Loucy (cell line): ENCODE measurements at regions not wholly inside any gene's neighbourhood (a gene's known extent, or its start where the extent isn't known, plus 50 kb on each side); places are given as distances from the start of the nearest gene placed in this dataset.
A peak's percentile ranks its signal among the peaks of the same experiment; 100 is the strongest.

Experiments
- H2AFZ ChIP-seq: fragments of 200-600 bp; sonication (generic); 2 replicates; pipeline ENCODE4 v1.6.0; 2016; ENCODE audit warnings: antibody characterized with exemption, mild to moderate bottlenecking, low read length, moderate library complexity
- H3F3A ChIP-seq: fragments of 200-600 bp; 2 replicates; pipeline ENCODE4 v1.6.0; 2016; ENCODE audit warnings: antibody characterized with exemption, low read depth, mild to moderate bottlenecking
- H3K27me3 ChIP-seq: fragments of 200-600 bp; sonication (generic); 2 replicates; pipeline ENCODE4 v1.6.1; 2014; ENCODE audit warnings: low read length, mild to moderate bottlenecking; ENCODE audit not compliant: insufficient read depth, poor library complexity, severe bottlenecking
- H3K36me3 ChIP-seq: fragments of 200-600 bp; sonication (generic); 2 replicates; pipeline ENCODE4 v1.6.1; 2016; ENCODE audit warnings: low read length; ENCODE audit not compliant: insufficient read depth
- H3K4me1 ChIP-seq: fragments of 200-600 bp; sonication (generic); 2 replicates; pipeline ENCODE4 v1.5.1; 2014; ENCODE audit warnings: low read length, mild to moderate bottlenecking; ENCODE audit not compliant: insufficient read depth, poor library complexity, severe bottlenecking
- H3K4me2 ChIP-seq: fragments of 200-600 bp; sonication (generic); 2 replicates; pipeline ENCODE4 v1.6.0; 2014; ENCODE audit warnings: antibody characterized with exemption, low read length, low read depth, mild to moderate bottlenecking; ENCODE audit not compliant: poor library complexity, severe bottlenecking
- H3K4me3 ChIP-seq: fragments of 200-600 bp; sonication (generic); 2 replicates; pipeline ENCODE4 v1.5.1; 2014; ENCODE audit warnings: low read length, mild to moderate bottlenecking, mixed read lengths; ENCODE audit not compliant: poor library complexity, severe bottlenecking
- H3K79me2 ChIP-seq: fragments of 200-600 bp; sonication (generic); 2 replicates; pipeline ENCODE4 v1.6.1; 2014; ENCODE audit warnings: low read length; ENCODE audit not compliant: insufficient read depth
- H3K9ac ChIP-seq: fragments of 200-600 bp; sonication (generic); 2 replicates; pipeline ENCODE4 v1.6.0; 2014; ENCODE audit warnings: mild to moderate bottlenecking, low read depth, low read length, moderate library complexity; ENCODE audit not compliant: poor library complexity, severe bottlenecking
- H3K9me2 ChIP-seq: fragments of 200-600 bp; sonication (generic); replicated peaks from 2 replicates; pipeline ENCODE4 v1.6.1; 2016; ENCODE audit warnings: low read depth, low read length, mixed read lengths
- H3K9me3 ChIP-seq: fragments of 200-600 bp; sonication (generic); 2 replicates; pipeline ENCODE4 v1.6.1; 2014; ENCODE audit warnings: mild to moderate bottlenecking, antibody characterized with exemption, low read length, low read depth; ENCODE audit not compliant: insufficient read depth
- H4K20me1 ChIP-seq: fragments of 200-600 bp; sonication (generic); 2 replicates; pipeline ENCODE4 v1.6.0; 2014; ENCODE audit warnings: antibody characterized with exemption, low read length, mild to moderate bottlenecking; ENCODE audit not compliant: insufficient read depth, poor library complexity, severe bottlenecking
- EZH2phosphoT487 ChIP-seq: fragments of 200-600 bp; IDR thresholded peaks from 2 replicates; pipeline ENCODE4 v1.6.1; 2018; ENCODE audit warnings: antibody characterized with exemption, mild to moderate bottlenecking, moderate library complexity, borderline replicate concordance
- TF ChIP-seq, protein P1 (sequence below): fragments of 200-600 bp; sonication (generic); conservative IDR thresholded peaks from 2 replicates; pipeline ENCODE4 v1.5.1; 2014; ENCODE audit warnings: mild to moderate bottlenecking, antibody characterized with exemption, low read length

DNA sequence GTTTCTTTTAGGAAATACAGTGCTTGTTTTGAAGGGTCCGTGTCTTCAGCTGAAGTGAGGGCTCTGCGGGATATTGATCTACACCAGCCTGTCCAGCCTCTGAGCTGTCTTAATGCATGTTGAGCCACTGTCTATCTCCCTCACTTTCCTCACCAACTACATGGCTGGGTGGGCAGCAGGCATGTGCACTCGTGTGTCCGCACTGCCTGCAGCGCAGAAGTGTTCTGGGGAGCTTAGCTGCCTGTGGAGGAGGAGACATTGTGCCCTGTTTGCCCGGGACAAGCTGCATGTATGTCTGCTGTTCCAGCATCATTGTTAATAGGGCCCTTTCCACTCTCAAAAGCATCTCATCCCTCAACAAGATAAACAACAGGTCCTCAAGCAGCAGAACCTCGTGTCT is 133.1 kb upstream of the EEPD1 start:
- Histone ChIP-seq H3K79me2 (no peaks in the 10 kb centered on the region), H3K4me1 (peaks cover 13% of the 10 kb centered on the region), H2AFZ (no peak overlapping the region)

DNA sequence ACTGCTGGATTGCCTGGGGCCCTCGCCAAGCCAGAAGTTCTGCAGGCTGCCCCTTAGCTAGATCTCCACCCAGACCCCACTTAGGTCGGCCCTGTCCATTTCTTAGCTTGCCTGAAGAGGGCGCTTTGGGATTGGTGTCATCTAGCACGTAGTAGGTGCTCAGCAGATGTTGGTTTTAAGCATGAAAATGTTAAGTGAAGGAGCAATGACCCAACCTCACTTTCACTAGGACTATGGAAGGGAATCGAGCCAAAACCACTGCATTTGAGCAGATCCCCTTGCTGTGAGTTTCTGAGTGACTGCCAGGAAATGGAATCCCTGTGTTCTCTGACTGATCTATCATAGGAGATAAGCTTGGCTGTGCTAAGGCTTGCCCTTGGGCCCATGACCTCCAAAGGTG is 131.7 kb upstream of the EEPD1 start:
- no peaks in the 10 kb centered on the region for H3K27me3 ChIP-seq
- no peak overlapping the region for H3K9ac ChIP-seq
- no peaks in the 10 kb centered on the region for H4K20me1 ChIP-seq
- H3K4me3 ChIP-seq: no peak overlapping the region
- H3K9me2 ChIP-seq: no peaks in the 10 kb centered on the region
- no peaks in the 10 kb centered on the region for H3K9me3 ChIP-seq
- no peak for TF ChIP-seq EZH2phosphoT487
- TF ChIP-seq, protein P1, sequence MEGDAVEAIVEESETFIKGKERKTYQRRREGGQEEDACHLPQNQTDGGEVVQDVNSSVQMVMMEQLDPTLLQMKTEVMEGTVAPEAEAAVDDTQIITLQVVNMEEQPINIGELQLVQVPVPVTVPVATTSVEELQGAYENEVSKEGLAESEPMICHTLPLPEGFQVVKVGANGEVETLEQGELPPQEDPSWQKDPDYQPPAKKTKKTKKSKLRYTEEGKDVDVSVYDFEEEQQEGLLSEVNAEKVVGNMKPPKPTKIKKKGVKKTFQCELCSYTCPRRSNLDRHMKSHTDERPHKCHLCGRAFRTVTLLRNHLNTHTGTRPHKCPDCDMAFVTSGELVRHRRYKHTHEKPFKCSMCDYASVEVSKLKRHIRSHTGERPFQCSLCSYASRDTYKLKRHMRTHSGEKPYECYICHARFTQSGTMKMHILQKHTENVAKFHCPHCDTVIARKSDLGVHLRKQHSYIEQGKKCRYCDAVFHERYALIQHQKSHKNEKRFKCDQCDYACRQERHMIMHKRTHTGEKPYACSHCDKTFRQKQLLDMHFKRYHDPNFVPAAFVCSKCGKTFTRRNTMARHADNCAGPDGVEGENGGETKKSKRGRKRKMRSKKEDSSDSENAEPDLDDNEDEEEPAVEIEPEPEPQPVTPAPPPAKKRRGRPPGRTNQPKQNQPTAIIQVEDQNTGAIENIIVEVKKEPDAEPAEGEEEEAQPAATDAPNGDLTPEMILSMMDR: peak; percentile 77
- peaks cover 23% of the 10 kb centered on the region for H3K4me1 ChIP-seq
- no peaks in the 10 kb centered on the region for H3F3A ChIP-seq
- H3K36me3 ChIP-seq: no peaks in the 10 kb centered on the region
- no peaks in the 10 kb centered on the region for H3K79me2 ChIP-seq
- no peak overlapping the region for H2AFZ ChIP-seq
- no peak overlapping the region for H3K4me2 ChIP-seq

More for the DNA sequence above, 133.1 kb upstream of the EEPD1 start:
- H3K9me2 ChIP-seq: no peaks in the 10 kb centered on the region
- no peak overlapping the region for H3K9ac ChIP-seq
- no peak for TF ChIP-seq EZH2phosphoT487
- TF ChIP-seq, protein P1: no peak
- no peaks in the 10 kb centered on the region for H4K20me1 ChIP-seq
- no peak overlapping the region for H3K4me3 ChIP-seq
- no peaks in the 10 kb centered on the region for H3K36me3 ChIP-seq
- no peaks in the 10 kb centered on the region for H3F3A ChIP-seq
- no peaks in the 10 kb centered on the region for H3K27me3 ChIP-seq
- H3K4me2 ChIP-seq: no peak overlapping the region
- H3K9me3 ChIP-seq: no peaks in the 10 kb centered on the region

DNA sequence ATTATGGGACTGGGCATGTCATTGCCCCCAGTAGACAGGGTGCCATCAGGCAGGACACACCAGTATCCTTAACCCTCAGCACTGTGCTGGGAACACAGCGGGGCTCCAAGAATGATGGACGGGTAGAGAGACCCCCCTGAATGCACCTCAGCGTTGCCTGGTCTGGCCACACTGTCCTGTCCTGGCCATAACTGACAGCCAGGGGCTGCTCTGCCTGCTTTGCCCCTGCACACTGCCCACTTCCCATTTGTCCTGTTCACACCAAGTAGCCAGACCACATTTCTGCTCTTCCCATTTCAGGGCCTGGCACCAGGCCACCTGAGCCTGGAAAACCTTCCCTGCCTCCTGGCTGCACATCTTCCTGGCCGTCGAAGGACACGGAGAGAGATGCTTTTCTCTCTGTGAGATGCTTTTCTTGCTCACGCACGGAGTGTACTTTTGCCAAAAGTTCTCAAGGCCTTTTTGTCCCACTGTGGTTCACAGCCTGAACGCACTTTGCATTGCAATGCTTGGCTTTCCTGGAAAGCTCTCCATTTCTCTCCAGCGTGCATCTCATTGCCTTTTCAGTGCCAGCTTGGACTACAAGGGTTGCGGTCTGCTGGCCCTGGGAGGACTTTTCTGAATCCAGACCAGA is 131.0 kb upstream of the EEPD1 start:
- Histone ChIP-seq H3K79me2 (no peaks in the 10 kb centered on the region), H2AFZ (no peak overlapping the region), H3K4me1 (peaks cover 26% of the 10 kb centered on the region), H3K36me3 (no peaks in the 10 kb centered on the region), H3K9me3 (no peaks in the 10 kb centered on the region), H3K9ac (no peak overlapping the region), H3K27me3 (no peaks in the 10 kb centered on the region), H3K4me3 (no peak overlapping the region), H3K9me2 (no peaks in the 10 kb centered on the region), H4K20me1 (no peaks in the 10 kb centered on the region), H3F3A (no peaks in the 10 kb centered on the region), H3K4me2 (no peak overlapping the region)
- TF ChIP-seq, protein P1: no peak
- no peak for TF ChIP-seq EZH2phosphoT487
